Glutamatergic neuron (in vitro differentiated cells): ENCODE measurements at regions not wholly inside any gene's neighbourhood (a gene's known extent, or its start where the extent isn't known, plus 50 kb on each side); places are given as distances from the start of the nearest gene placed in this dataset.

Experiments
- DNase-seq: peaks from one replicate; pipeline ENCODE4 v3.0.0; 2022
- H3K27ac Mint-ChIP-seq: one replicate; pipeline ENCODE4 v1.8.0; 2020; ENCODE audit warnings: mild to moderate bottlenecking, mixed read lengths, inconsistent platforms; ENCODE audit not compliant: unreplicated experiment
- H3K27me3 Mint-ChIP-seq: one replicate; pipeline ENCODE4 v1.8.0; 2020; ENCODE audit warnings: mild to moderate bottlenecking, moderate library complexity, mixed read lengths, inconsistent platforms; ENCODE audit not compliant: unreplicated experiment
- H3K36me3 Mint-ChIP-seq: one replicate; pipeline ENCODE4 v1.8.0; 2020; ENCODE audit warnings: mild to moderate bottlenecking, mixed read lengths, inconsistent platforms; ENCODE audit not compliant: unreplicated experiment
- H3K4me1 Mint-ChIP-seq: one replicate; pipeline ENCODE4 v1.8.0; 2020; ENCODE audit warnings: mild to moderate bottlenecking, low read depth, mixed read lengths, inconsistent platforms; ENCODE audit not compliant: unreplicated experiment
- H3K4me3 Mint-ChIP-seq: one replicate; pipeline ENCODE4 v1.8.0; 2020; ENCODE audit warnings: mild to moderate bottlenecking, mixed read lengths, inconsistent platforms; ENCODE audit not compliant: unreplicated experiment
- H3K9me3 Mint-ChIP-seq: one replicate; pipeline ENCODE4 v1.8.0; 2020; ENCODE audit warnings: mild to moderate bottlenecking, moderate library complexity, mixed read lengths, inconsistent platforms; ENCODE audit not compliant: unreplicated experiment
- CTCF ChIP-seq: fragments of 200-600 bp; sonication (generic); IDR thresholded peaks from one replicate; pipeline ENCODE4 v1.5.0; 2021; ENCODE audit not compliant: partially characterized antibody, unreplicated experiment

- no peaks in the 10 kb centered on the region for H3K27me3 Mint-ChIP-seq
- DNase-seq: no peak
- TF ChIP-seq CTCF: no peak
- H3K36me3 Mint-ChIP-seq: no peaks in the 10 kb centered on the region
- H3K9me3 Mint-ChIP-seq: peaks cover 5% of the 10 kb centered on the region
- H3K27ac Mint-ChIP-seq: no peak overlapping the region
- peaks cover 18% of the 10 kb centered on the region for H3K4me1 Mint-ChIP-seq
- H3K4me3 Mint-ChIP-seq: no peak overlapping the region
These were observed 65.8 kb upstream of the RANBP3L start for GRCh38 chr5:36367524-36367923.

GRCh38 chr5:36369219-36369690 lies 67.6 kb upstream of the RANBP3L start:
- H3K9me3 Mint-ChIP-seq: peaks cover 3% of the 10 kb centered on the region
- no peak overlapping the region for H3K27ac Mint-ChIP-seq
- H3K4me3 Mint-ChIP-seq: no peak overlapping the region
- H3K36me3 Mint-ChIP-seq: no peaks in the 10 kb centered on the region
- no peaks in the 10 kb centered on the region for H3K27me3 Mint-ChIP-seq
- no peak for TF ChIP-seq CTCF
- no peak for DNase-seq
- peaks cover 11% of the 10 kb centered on the region for H3K4me1 Mint-ChIP-seq

GRCh38 chr5:36370073-36370472 lies 68.4 kb upstream of the RANBP3L start:
- no peak for DNase-seq
- H3K4me1 Mint-ChIP-seq: peaks cover 11% of the 10 kb centered on the region
- H3K36me3 Mint-ChIP-seq: no peaks in the 10 kb centered on the region
- no peak overlapping the region for H3K4me3 Mint-ChIP-seq
- H3K27me3 Mint-ChIP-seq: no peaks in the 10 kb centered on the region
- TF ChIP-seq CTCF: no peak
- peaks cover 3% of the 10 kb centered on the region for H3K9me3 Mint-ChIP-seq
- H3K27ac Mint-ChIP-seq: no peak overlapping the region

- no peak overlapping the region for H3K27ac Mint-ChIP-seq
These were observed 69.7 kb upstream of the RANBP3L start for GRCh38 chr5:36371366-36371765.

More at GRCh38 chr5:36371366-36371765, 69.7 kb upstream of the RANBP3L start:
- no peak for TF ChIP-seq CTCF
- no peaks in the 10 kb centered on the region for H3K27me3 Mint-ChIP-seq
- DNase-seq: no peak
- no peak overlapping the region for H3K4me3 Mint-ChIP-seq
- peaks cover 3% of the 10 kb centered on the region for H3K9me3 Mint-ChIP-seq
- H3K4me1 Mint-ChIP-seq: peaks cover 11% of the 10 kb centered on the region
- no peaks in the 10 kb centered on the region for H3K36me3 Mint-ChIP-seq
